H9 (cell line): ENCODE measurements at regions not wholly inside any gene's neighbourhood (a gene's known extent, or its start where the extent isn't known, plus 50 kb on each side); places are given as distances from the start of the nearest gene placed in this dataset.

ENCODE experiments used
- DNase-seq: peaks from one replicate; pipeline ENCODE4 v3.0.0-alpha.2; 2017
- H2AFZ ChIP-seq: one replicate; pipeline ENCODE4 v1.6.1; 2013; ENCODE audit warnings: mild to moderate bottlenecking, low read length, control low read depth, moderate library complexity
- H2AK5ac ChIP-seq: 2 replicates; pipeline ENCODE4 v1.6.1; 2013; ENCODE audit warnings: low read length, control low read depth, mixed read lengths; ENCODE audit not compliant: insufficient read length
- H2BK120ac ChIP-seq: one replicate; pipeline ENCODE4 v1.6.1; 2013; ENCODE audit warnings: low read depth, mild to moderate bottlenecking, low read length, control low read depth, inconsistent platforms; ENCODE audit not compliant: poor library complexity, severe bottlenecking
- H2BK12ac ChIP-seq: 2 replicates; pipeline ENCODE4 v1.6.1; 2013; ENCODE audit warnings: low read length, control low read depth, mixed read lengths, low read depth; ENCODE audit not compliant: insufficient read length
- H2BK15ac ChIP-seq: 2 replicates; pipeline ENCODE4 v1.6.1; 2013; ENCODE audit warnings: low read depth, low read length, control low read depth
- H2BK20ac ChIP-seq: one replicate; pipeline ENCODE4 v1.6.1; 2013; ENCODE audit warnings: low read depth, mild to moderate bottlenecking, low read length, control low read depth, inconsistent platforms; ENCODE audit not compliant: poor library complexity, severe bottlenecking
- H2BK5ac ChIP-seq: 2 replicates; pipeline ENCODE4 v1.6.1; 2013; ENCODE audit warnings: low read length, control low read depth, mixed read lengths; ENCODE audit not compliant: insufficient read length
- H3K14ac ChIP-seq: 2 replicates; pipeline ENCODE4 v1.6.1; 2013; ENCODE audit warnings: low read length, control low read depth; ENCODE audit not compliant: insufficient read depth
- H3K18ac ChIP-seq: 2 replicates; pipeline ENCODE4 v1.6.1; 2013; ENCODE audit warnings: low read depth, mild to moderate bottlenecking, mixed read lengths, low read length, control low read depth; ENCODE audit not compliant: insufficient read length
- H3K23ac ChIP-seq: 2 replicates; pipeline ENCODE4 v1.6.1; 2013; ENCODE audit warnings: low read length, control low read depth, mixed read lengths, low read depth; ENCODE audit not compliant: insufficient read length
- H3K23me2 ChIP-seq: 2 replicates; pipeline ENCODE4 v1.6.1; 2013; ENCODE audit warnings: low read depth, mild to moderate bottlenecking, mixed read lengths, low read length, control low read depth; ENCODE audit not compliant: insufficient read length, poor library complexity, severe bottlenecking
- H3K27ac ChIP-seq: 2 replicates; pipeline ENCODE4 v1.5.1; 2013; ENCODE audit warnings: low read length, control low read depth, mixed read lengths, low read depth; ENCODE audit not compliant: insufficient read length
- H3K27me3 ChIP-seq: 2 replicates; pipeline ENCODE4 v1.6.1; 2013; ENCODE audit warnings: low read length, control low read depth, inconsistent platforms; ENCODE audit not compliant: insufficient read depth
- H3K4ac ChIP-seq: 2 replicates; pipeline ENCODE4 v1.6.1; 2013; ENCODE audit warnings: low read depth, mild to moderate bottlenecking, control low read depth, inconsistent platforms, low read length, moderate library complexity
- H3K4me1 ChIP-seq: 2 replicates; pipeline ENCODE4 v1.6.1; 2013; ENCODE audit warnings: low read length, control low read depth, inconsistent platforms; ENCODE audit not compliant: insufficient read depth
- H3K4me2 ChIP-seq: 2 replicates; pipeline ENCODE4 v1.6.1; 2013; ENCODE audit warnings: low read length, control low read depth, mixed read lengths; ENCODE audit not compliant: insufficient read length, insufficient read depth
- H3K56ac ChIP-seq: 2 replicates; pipeline ENCODE4 v1.6.1; 2013; ENCODE audit warnings: low read depth, mild to moderate bottlenecking, mixed read lengths, low read length, control low read depth; ENCODE audit not compliant: insufficient read length
- H3K79me1 ChIP-seq: 2 replicates; pipeline ENCODE4 v1.6.1; 2013; ENCODE audit warnings: low read depth, mild to moderate bottlenecking, moderate library complexity, low read length, control low read depth, inconsistent platforms; ENCODE audit not compliant: insufficient read depth, poor library complexity, severe bottlenecking
- H3K79me2 ChIP-seq: 2 replicates; pipeline ENCODE4 v1.6.1; 2013; ENCODE audit warnings: low read length, control low read depth, inconsistent platforms; ENCODE audit not compliant: insufficient read depth
- H3K9ac ChIP-seq: 2 replicates; pipeline ENCODE4 v1.6.1; 2013; ENCODE audit warnings: low read length, control low read depth, mixed read lengths; ENCODE audit not compliant: insufficient read length; ENCODE audit errors: extremely low read depth
- H3K9me3 ChIP-seq: one replicate; pipeline ENCODE4 v1.6.1; 2013; ENCODE audit warnings: low read depth, low read length, inconsistent platforms; ENCODE audit not compliant: control insufficient read depth
- H3T11ph ChIP-seq: one replicate; pipeline ENCODE4 v1.6.1; 2013; ENCODE audit warnings: mild to moderate bottlenecking, low read length, control low read depth, inconsistent platforms
- H4K20me1 ChIP-seq: one replicate; pipeline ENCODE4 v1.6.1; 2013; ENCODE audit not compliant: control insufficient read depth, insufficient read length, insufficient read depth
- H4K5ac ChIP-seq: 2 replicates; pipeline ENCODE4 v1.6.1; 2013; ENCODE audit warnings: low read depth, mild to moderate bottlenecking, mixed read lengths, low read length, control low read depth; ENCODE audit not compliant: insufficient read length
- H4K8ac ChIP-seq: replicated peaks from 2 replicates; pipeline ENCODE4 v1.6.1; 2013; ENCODE audit warnings: low read length, control low read depth, mixed read lengths, low read depth; ENCODE audit not compliant: insufficient read length
- H4K91ac ChIP-seq: 2 replicates; pipeline ENCODE4 v1.6.1; 2013; ENCODE audit warnings: low read depth, mild to moderate bottlenecking, moderate library complexity, mixed read lengths, low read length, control low read depth; ENCODE audit not compliant: insufficient read length
- H3K27ac Mint-ChIP-seq, 3 experiments: 2 replicates in 2 of 3; 3 replicates in 1 of 3; pipeline ENCODE4 v1.8.0; 2020 to 2021; ENCODE audit warnings: mixed read lengths in 3 of 3, mild to moderate bottlenecking in 1 of 3, moderate library complexity in 1 of 3
- H3K27me3 Mint-ChIP-seq: 2 replicates; pipeline ENCODE4 v1.8.0; 2021; ENCODE audit warnings: low read depth, mild to moderate bottlenecking, moderate library complexity, mixed read lengths
- H3K36me3 Mint-ChIP-seq, 3 experiments: 2 replicates in 2 of 3; 3 replicates in 1 of 3; pipeline ENCODE4 v1.8.0; 2020 to 2021; ENCODE audit warnings: low read depth in 3 of 3, mixed read lengths in 3 of 3; ENCODE audit not compliant: insufficient read depth in 1 of 3
- H3K4me1 Mint-ChIP-seq, 2 experiments: 2 replicates each; pipeline ENCODE4 v1.8.0; 2020; ENCODE audit warnings: mixed read lengths in 2 of 2
- H3K4me3 Mint-ChIP-seq, 2 experiments: 2 replicates in 1 of 2; 3 replicates in 1 of 2; pipeline ENCODE4 v1.8.0; 2020 to 2021; ENCODE audit warnings: mild to moderate bottlenecking in 2 of 2, mixed read lengths in 2 of 2, moderate library complexity in 1 of 2
- H3K9me3 Mint-ChIP-seq, 2 experiments: 2 replicates in 1 of 2; 3 replicates in 1 of 2; pipeline ENCODE4 v1.8.0; 2020; ENCODE audit warnings: mild to moderate bottlenecking in 2 of 2, mixed read lengths in 2 of 2, moderate library complexity in 1 of 2
- CTCF ChIP-seq: fragments of 200-600 bp; sonication (generic); conservative IDR thresholded peaks from 3 replicates; pipeline ENCODE4 v1.8.0; 2021; ENCODE audit warnings: antibody characterized with exemption, mild to moderate bottlenecking
- WGBS: extraction: QIAGEN DNeasy Blood & Tissue Kit; methylation state at CpG from one replicate; pipeline ENCODE4 v1.1.7; 2013; ENCODE audit warnings: missing lambda C conversion rate, low lambda C conversion rate, mixed read lengths; ENCODE audit not compliant: insufficient read length; ENCODE audit errors: extremely low coverage; 5-methylcytosine and 5-hydroxymethylcytosine counted together

DNA sequence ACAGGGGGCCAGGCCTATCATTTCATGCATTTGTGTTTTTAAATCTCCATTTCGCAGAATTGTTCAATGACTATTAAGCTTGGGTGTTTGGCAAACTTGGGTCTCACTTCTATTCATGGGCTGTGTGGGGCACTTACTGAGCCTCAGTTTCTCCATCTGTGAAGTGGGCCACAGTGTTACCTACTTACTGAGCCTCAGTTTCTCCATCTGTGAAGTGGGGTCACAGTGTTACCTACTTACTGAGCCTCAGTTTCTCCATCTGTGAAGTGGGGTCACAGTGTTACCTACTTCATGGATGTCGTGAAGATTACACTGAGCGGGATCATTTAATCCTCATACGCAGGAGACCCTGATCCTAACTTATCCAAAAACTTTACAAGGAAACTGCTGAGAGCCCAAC lies 115.1 kb upstream of the STX18 start:
- no peaks in the 10 kb centered on the region for H3K23me2 ChIP-seq
- no peak overlapping the region for H3K27ac Mint-ChIP-seq
- no peak overlapping the region for H3K9ac ChIP-seq
- TF ChIP-seq CTCF: no peak
- no peaks in the 10 kb centered on the region for H3K27me3 ChIP-seq
- no peaks in the 10 kb centered on the region for H3K27me3 Mint-ChIP-seq
- no peaks in the 10 kb centered on the region for H3K9me3 ChIP-seq
- no peak overlapping the region for H3K4me3 Mint-ChIP-seq
- no peak overlapping the region for H2BK20ac ChIP-seq
- H3K79me2 ChIP-seq: no peaks in the 10 kb centered on the region
- no peak overlapping the region for H2BK120ac ChIP-seq
- no peak overlapping the region for H3T11ph ChIP-seq
- no peak overlapping the region for H2AFZ ChIP-seq
- H4K20me1 ChIP-seq: no peaks in the 10 kb centered on the region
- no peak overlapping the region for H3K27ac ChIP-seq
- no peaks in the 10 kb centered on the region; the same call in 1 of the 2 replicates for H3K4me1 ChIP-seq
- no peak overlapping the region for H3K4me2 ChIP-seq
- H4K91ac ChIP-seq: no peak overlapping the region
- H2BK15ac ChIP-seq: no peak overlapping the region
- H3K23ac ChIP-seq: no peak overlapping the region
- H3K14ac ChIP-seq: no peak overlapping the region
- H4K5ac ChIP-seq: no peak overlapping the region
- no peak overlapping the region for H2BK5ac ChIP-seq
- no peak for DNase-seq
- H3K79me1 ChIP-seq: no peaks in the 10 kb centered on the region
- no peak overlapping the region for H4K8ac ChIP-seq
- H2BK12ac ChIP-seq: no peak overlapping the region
- H3K18ac ChIP-seq: no peak overlapping the region
- H3K4ac ChIP-seq: no peak overlapping the region
- H2AK5ac ChIP-seq: no peak overlapping the region
- no peak overlapping the region for H3K56ac ChIP-seq
- peaks cover 7 to 12% (median 10%) of the 10 kb centered on the region in 3 experiments for H3K36me3 Mint-ChIP-seq
- WGBS: no CpG with 5 or more reads among the region's 4 CpGs
- no peaks in the 10 kb centered on the region for H3K9me3 Mint-ChIP-seq
- peaks cover 9 to 11% of the 10 kb centered on the region in 2 experiments for H3K4me1 Mint-ChIP-seq
